IMR-90 (cell line): ENCODE measurements at regions not wholly inside any gene's neighbourhood (a gene's known extent, or its start where the extent isn't known, plus 50 kb on each side); places are given as distances from the start of the nearest gene placed in this dataset.

ENCODE experiments used
- BHLHE40 ChIP-seq: fragments of 150-350 bp; IDR thresholded peaks from 2 replicates; pipeline ENCODE4 v1.6.1; 2016; ENCODE audit warnings: mild to moderate bottlenecking, low read depth, low read length
- CEBPB ChIP-seq: IDR thresholded peaks from 2 replicates; pipeline ENCODE4 v1.6.1; 2012; ENCODE audit warnings: low read depth, low read length, improper control_type of control experiment
- CTCF ChIP-seq: conservative IDR thresholded peaks from 2 replicates; pipeline ENCODE4 v1.5.1; 2012; ENCODE audit warnings: mild to moderate bottlenecking, low read depth, low read length, improper control_type of control experiment
- MAZ ChIP-seq: IDR thresholded peaks from 2 replicates; pipeline ENCODE4 v1.6.1; 2012; ENCODE audit warnings: low read depth, mild to moderate bottlenecking, low read length, improper control_type of control experiment, moderate library complexity, borderline replicate concordance
- MXI1 ChIP-seq: IDR thresholded peaks from 2 replicates; pipeline ENCODE4 v1.6.1; 2012; ENCODE audit warnings: low read depth, mild to moderate bottlenecking, low read length, moderate library complexity, borderline replicate concordance
- POLR2A ChIP-seq: IDR thresholded peaks from 2 replicates; pipeline ENCODE4 v1.6.1; 2012; ENCODE audit warnings: mild to moderate bottlenecking, low read depth, low read length
- RAD21 ChIP-seq: IDR thresholded peaks from 2 replicates; pipeline ENCODE4 v1.6.1; 2012; ENCODE audit warnings: low read length, improper control_type of control experiment
- RCOR1 ChIP-seq: IDR thresholded peaks from 2 replicates; pipeline ENCODE4 v1.6.1; 2012; ENCODE audit warnings: mild to moderate bottlenecking, low read length, improper control_type of control experiment; ENCODE audit not compliant: insufficient replicate concordance
- RFX5 ChIP-seq: IDR thresholded peaks from 2 replicates; pipeline ENCODE4 v1.8.0; 2012; ENCODE audit warnings: low read depth, mild to moderate bottlenecking, low read length, moderate library complexity
- USF2 ChIP-seq: fragments of 150-350 bp; IDR thresholded peaks from 2 replicates; pipeline ENCODE4 v1.6.1; 2017; ENCODE audit warnings: mild to moderate bottlenecking, antibody characterized with exemption, low read length, low read depth
- TF ChIP-seq, protein P1 (sequence below): fragments of 150-350 bp; IDR thresholded peaks from 2 replicates; pipeline ENCODE4 v1.6.1; 2016; ENCODE audit warnings: low read depth, mild to moderate bottlenecking, low read length, moderate library complexity, borderline replicate concordance

- TF ChIP-seq CTCF (no peak), RFX5 (no peak), POLR2A (no peak), USF2 (no peak), BHLHE40 (no peak), CEBPB (no peak), MXI1 (no peak), RCOR1 (no peak), RAD21 (no peak), MAZ (no peak)
- TF ChIP-seq, protein P1, sequence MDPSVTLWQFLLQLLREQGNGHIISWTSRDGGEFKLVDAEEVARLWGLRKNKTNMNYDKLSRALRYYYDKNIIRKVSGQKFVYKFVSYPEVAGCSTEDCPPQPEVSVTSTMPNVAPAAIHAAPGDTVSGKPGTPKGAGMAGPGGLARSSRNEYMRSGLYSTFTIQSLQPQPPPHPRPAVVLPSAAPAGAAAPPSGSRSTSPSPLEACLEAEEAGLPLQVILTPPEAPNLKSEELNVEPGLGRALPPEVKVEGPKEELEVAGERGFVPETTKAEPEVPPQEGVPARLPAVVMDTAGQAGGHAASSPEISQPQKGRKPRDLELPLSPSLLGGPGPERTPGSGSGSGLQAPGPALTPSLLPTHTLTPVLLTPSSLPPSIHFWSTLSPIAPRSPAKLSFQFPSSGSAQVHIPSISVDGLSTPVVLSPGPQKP, result no peak
Measured at GRCh38 chr21:16983420-16983819, 529.4 kb upstream of the CXADR start.
